Embryonic facial prominence (tissue), 1 donor: ENCODE measurements at regions not wholly inside any gene's neighbourhood (a gene's known extent, or its start where the extent isn't known, plus 50 kb on each side); places are given as distances from the start of the nearest gene placed in this dataset.
"Not testable (repeated sequence)": the region's sequence is repeated elsewhere in the genome, so short reads cannot be mapped to it uniquely, and the experiment has no call there.

Experiments used
- DNase-seq: peaks from one replicate; pipeline ENCODE4 v3.0.0-alpha.2; 2016; ENCODE audit errors: extremely low spot score

DNA sequence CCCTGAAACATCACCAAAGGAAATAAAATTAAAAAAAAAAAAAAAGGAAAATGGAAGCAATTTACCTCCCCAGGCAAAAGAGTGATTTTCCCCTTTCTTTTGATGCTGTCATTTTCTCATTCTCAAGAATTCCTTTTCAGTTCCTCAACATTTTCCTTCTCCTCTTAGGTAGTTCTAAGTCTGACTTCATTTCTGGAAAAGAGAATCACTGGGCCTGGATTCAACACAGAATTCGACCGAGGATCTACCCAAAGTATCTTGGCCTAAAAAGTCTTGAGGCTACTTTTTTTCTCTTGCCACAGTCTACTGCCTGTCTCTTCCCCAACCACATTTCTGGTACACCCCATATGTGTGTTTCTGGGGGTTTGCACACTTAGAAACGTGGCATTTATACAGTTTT, 717.8 kb upstream of the TBX3 start:
- DNase-seq, result no peak

DNA sequence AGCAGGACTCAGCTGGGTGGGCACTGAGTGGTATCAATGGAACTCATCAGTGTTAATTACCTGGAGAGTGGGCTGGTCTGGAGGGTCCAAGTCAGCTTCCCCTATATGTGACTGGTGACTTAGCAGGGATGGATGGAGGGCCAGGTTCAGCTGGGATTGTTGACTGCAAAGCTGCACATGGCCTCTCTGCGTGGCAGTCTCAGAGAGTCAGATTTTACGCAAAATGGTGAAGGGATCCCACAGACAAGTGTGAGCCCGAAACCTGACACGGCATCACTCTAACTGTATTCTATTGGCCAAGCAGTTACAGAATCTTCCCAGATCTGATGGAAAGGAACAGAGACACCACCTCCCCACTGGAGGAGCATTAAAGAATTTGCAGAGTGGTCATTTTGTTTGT, 716.0 kb upstream of the TBX3 start:
- DNase-seq, result no peak

DNA sequence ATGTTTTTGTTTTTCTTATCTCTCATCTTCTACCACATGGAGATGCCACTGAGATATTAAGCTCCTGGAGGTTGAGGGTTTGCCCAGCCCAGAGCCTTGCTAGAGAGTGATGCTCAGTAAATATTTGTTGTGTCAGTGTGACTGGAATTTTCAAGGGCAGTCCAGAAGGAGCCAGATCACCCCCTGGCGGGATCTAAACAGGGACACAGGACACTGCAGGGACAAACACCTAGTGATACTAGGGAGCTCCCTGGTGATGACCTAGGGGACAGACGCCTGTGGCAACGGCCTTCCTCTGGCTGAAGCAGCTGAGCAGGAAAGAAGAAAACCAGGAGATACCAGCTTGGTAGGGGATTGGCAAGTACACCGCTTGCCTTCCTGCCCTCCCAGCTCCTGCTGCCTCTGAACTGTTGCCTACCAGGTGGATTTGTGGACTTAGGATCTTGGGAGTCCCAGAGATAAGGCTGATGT, 714.4 kb upstream of the TBX3 start:
- DNase-seq, result no peak

DNA sequence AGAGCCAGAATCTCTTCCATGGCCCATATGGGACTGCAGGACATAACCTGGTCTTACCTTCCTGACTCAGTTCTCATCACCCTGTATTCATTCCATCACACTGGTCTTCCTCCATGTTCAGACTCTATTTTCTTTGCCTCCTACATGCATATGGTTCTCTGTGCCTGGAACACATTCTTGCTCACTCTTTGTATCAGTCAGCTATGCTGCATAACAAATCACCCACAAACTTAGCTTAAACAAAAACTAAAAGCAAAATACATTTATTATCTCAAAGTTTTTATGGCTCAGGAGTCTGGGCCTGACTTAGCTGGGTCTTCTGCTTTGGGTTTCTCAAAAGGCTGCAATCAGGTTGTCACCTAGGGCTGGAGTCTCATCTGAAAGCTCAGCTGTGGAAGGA, 712.6 kb upstream of the TBX3 start:
- no peak for DNase-seq

DNA sequence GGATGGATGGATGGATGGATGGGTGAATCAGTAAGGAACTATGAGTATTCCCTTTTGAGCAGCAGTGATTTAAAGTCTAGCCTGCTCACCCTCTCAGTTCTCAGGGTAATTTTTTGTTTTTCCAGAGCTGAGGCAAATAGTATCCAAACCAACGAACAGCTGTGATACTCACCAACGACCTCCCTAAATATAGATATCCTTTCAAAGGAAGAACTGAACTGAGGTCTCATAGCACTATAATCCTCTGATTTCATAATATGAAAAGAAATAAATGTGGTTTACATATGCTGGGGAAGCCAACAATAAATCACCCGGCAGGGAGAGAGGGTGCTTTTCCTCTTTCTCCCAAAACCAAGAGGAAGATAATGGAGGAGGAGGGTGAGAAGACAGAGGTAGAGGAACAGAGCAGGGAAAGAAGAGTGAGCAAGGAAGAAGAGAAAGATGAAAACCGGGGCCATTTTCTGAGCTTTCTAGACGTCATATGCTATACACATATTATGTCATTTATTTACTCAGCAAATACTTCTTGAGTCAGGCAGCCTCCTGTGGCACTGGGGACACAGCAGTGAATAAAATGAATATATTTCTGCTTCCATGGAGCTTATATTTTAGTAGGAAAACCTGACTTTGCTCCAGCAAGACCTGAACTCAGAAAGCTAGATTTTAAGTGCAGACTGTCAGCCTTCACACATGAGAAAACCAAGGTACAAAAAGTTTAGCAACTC, 710.7 kb upstream of the TBX3 start:
- no peak for DNase-seq

DNA sequence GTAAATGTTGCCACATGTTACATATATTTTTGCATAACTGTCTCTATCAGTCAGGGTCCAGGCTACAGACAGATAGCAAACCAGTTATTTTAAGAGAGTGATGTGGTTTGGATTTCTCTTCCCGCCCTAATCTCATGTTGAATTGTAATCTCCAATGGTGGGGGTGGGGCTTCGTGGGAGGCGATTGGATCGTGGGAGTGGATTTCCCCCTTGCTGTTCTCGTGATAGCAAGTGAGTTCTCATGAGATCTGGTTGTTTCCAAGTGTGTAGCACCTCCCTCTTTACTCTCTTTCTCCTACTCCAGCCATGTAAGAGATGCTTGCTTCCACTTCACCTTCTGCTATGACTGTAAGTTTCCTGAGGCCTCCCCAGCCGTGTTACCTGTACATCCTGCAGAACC, 704.2 kb upstream of the TBX3 start:
- DNase-seq, result no peak

DNA sequence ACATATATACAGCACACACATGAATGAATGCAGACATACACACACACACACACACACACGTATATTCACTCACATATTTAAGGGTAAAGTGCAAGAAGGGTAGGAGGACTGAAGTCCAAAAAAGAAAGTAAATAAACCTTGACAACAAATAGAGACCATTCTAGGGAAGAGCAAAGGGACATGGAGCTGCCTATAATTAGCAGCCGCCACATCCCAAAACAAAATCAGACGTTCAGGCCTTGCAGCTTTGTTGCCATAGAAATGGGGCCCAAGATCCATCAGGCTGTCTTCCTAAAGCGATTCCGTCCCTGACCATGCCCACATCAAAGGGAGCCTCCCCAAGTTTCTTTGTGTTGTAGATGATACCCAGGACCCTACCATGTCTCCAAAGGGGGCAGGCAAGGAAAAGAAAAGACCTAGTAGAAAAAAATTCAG, 703.5 kb upstream of the TBX3 start:
- no peak for DNase-seq

DNA sequence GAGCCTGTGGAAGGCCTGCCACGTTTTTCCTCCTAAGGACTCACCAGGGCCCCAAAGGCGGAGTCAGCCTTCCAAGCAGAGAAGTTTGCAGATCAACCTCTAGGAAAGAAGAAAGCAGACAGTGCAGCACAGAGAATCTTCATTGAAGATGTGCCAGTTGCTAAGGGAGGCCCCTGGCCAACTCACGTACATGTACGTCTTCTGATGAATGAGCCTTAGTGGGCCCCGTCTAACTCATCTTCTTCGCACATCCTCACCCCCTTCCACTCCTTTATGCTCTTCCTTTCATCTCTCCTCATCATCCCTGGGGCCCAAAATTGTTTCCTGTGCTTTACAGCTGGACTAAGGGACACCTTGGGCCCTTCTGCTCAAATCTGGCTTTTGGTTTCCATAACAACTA, 703.0 kb upstream of the TBX3 start:
- no peak for DNase-seq

DNA sequence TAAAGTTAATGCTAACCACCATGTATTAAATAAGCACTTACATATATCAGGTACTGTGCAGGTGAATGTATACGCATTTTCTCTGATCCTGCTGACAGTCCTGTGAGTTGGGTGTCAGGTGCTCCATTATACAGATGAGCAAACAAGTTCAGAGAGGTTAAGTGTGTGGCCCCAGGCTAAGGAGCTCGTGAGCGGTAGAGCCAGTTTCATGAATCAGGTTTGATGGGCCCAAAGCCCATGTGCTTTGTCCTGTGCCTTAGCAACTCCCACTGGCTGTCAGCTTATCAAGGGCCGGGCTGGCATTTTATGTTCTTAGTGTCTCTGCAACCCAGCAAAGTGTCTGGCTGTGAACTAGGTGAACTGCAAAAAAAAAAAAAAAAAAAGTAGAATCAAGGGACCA, 701.2 kb upstream of the TBX3 start:
- no peak for DNase-seq

DNA sequence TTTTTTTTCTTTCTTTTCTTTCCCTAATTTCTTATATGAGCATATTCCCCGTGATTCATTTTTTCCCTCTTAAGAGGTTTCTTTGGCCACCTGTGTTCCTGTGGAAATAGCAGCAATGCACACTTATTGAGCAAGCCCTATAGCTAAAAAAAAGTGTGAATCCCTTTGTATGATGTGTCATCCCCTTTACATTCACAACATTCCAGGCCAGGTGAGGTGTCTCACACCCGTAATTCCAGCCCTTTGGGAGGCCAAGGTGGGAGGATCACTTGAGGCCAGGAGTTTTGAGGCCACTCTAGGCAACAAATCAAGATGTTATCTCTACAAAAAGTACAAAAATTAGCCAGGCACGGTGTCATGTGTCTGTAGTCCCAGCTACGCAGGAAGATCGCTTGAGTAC, 700.4 kb upstream of the TBX3 start:
- DNase-seq, result no peak

DNA sequence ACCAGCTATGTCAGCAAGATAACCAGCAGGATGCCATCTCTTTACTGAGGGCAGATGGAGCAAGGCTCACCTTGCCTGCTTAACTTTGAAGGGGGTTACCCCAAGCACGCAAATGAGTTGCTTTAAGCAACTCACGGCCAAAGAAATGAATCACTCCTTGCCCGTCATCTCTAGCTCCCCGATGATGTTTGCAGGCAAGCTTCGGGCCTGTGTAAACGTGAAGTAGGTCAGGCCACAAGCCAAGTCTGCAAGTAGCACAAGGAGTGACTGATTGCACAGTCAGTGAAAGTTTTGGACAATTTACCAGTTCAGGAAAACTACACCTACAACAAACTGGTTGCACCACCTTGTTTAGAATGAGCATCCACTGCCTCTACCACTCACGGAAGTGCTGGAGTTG, 699.7 kb upstream of the TBX3 start:
- DNase-seq, result no peak

DNA sequence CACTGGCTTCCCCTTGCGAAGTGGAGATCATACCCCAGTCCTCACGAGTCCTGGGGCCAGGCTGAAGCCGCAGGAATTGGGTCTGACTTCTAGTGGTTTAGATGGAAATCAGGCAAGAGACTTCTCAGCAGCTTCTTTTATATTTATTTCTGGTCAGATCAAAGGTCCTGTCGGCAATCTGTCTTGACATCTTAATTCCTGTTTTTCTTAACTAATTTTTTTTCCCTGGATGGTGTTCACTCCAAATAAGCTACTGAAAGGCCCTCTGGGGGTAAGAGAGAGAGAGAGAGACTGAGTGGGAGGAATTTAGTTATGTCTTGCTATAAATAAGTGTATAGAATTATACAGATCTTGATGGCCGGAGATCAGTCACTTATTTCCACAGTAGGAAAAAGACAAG, 698.7 kb upstream of the TBX3 start:
- no peak for DNase-seq

DNA sequence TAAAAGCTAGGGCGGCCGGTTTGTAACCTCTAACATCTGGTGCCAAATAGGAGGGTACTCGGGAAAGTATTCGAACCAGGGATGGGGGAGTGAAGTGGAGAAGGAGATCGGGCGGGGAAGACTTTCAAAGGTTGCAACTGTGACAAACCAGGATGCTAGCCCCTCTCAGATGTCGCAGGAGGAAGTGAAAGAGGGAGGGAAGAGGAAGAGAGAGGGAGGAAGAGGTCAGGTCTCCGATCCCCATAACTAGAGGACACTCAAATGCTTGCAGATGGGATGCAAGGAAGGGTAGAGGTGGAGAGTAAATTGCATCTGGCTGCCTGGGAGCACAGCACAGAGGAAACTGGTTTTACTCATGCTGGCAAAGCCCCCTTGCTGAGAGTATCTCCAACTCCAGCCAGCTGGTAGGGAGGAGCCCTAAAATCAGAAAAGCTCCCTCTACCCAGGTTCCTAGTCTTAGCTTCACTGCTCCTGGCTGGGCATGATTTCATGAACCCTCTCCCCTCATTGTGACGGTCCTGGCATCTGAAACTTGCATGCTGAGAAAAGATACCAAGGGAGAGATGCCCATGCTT, 696.7 kb upstream of the TBX3 start:
- DNase-seq, result no peak

DNA sequence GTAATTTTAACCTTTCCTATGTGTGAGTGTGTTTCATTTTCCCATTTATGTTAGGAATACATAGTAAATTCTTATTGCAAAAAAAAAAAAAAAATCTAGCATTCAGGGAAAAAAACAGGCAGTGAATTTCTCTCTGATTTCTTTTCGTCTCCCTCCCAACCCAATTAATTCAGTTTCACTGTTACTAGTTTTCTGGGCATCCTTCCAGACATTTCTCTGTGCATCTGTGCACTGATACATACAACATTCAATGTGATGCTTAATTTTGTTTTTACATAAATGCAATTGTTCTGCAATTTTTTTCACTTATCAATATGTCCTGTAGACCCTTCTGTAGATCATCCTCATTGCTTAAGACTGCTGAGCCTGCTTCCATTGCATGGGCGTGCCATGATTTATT, 694.3 kb upstream of the TBX3 start:
- no peak for DNase-seq

DNA sequence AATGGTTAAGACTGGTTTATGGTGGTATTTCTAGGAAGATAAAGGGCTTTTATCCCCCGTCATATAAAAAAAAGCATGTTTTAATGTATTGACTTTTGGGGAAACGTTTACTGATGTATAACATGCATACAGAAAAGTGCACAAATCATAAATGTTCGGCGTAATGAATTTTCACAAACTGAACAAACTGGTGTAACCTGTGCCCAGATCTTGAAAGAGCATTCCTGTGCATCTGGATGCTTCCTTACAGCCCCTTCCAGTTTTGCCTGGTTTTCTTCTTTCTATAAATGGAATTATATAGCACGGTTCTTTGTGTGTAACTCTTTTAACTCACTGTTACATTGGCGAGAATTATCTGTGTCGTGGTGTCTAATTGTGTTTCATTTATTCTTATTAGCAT, 693.8 kb upstream of the TBX3 start:
- no peak for DNase-seq

DNA sequence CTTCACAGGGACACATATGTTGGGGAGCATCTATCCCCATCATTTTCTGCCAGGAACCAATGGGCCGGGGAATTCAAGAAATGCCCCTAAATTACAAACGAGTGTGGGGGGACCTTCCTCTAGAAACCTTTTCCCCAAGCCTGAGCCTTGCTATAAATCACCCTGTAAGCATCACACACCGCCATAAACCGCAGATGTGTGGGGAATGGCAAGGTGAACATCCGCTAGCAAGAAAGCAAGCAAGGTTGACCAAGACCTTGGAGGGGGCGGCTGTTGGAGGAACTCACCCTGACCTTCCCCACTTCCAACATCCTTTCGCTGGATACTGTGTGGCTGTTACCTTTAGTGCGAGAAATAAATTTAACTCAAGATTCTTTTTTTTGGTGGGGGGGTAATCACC, 693.3 kb upstream of the TBX3 start:
- DNase-seq, result no peak

DNA sequence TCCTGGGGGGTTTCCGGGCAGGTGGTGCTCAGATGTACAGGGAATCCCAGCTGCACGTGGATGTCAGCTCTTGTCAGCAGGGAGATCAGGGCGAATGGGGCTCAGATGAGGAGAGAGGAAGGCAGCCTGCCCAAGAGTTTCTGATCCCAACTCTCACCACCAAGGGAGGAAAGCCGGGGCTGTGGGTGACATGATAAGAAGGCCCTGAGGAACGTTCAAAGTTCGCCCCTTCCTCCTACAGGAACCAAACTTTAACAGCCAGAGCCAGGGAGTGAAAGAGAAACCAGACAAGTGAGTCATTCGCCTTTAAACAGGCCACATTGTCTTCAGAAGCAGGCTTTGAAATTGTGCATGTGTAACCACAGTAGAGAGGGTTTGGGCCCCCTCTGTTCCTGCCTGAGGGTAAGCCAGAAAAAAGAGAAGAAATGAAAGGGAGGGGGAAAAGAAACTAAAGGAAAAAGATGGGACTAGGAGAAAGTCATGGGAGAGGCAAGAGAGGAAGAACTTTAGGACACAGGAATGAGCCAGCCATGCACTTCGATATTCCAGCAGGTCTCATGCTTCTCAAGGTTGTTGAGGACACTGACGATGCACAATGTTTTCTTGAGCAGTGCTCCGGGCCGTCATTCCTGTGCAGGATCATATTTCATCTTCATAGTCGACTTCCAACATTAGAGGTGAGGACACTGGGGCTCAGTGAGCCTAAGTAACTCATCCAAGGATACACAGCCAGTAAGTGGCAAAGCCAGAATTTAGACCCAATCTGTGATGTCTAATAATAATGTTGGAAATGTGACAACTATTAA, 691.4 kb upstream of the TBX3 start:
- DNase-seq, result no peak

DNA sequence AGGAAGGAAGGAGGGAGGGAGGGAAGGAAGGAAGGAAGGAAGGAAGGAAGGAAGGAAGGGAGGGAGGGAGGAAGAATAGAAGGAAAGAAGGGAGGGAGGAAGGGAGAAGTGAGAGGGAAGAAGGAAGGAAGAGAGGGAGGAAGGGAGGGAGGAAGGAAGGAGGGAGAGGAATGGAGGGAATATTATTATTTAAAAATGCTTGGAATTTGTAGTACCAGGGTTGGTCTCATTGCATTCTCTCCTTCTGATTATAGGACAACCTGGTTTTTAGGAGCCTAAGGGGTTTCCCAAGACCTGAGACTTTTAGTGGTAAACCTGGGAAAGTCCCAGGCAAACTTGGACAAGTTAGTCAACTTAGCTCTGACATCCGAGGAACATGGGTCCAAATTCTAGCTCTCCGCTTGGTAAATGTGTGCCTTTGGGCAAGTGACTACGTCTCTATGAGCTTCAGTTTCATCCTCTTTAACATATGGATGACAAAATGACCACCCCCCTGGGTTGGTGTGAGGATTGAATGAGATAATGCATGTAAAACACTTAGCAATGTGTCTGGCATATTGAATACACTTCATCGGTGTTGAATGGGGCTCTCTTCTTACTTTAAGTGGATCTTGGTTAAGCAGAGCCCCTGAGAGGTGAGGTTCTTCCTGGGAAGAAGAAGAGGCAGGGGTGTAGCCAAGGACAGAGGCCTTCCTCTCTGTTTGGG, 690.7 kb upstream of the TBX3 start:
- DNase-seq, result no peak

DNA sequence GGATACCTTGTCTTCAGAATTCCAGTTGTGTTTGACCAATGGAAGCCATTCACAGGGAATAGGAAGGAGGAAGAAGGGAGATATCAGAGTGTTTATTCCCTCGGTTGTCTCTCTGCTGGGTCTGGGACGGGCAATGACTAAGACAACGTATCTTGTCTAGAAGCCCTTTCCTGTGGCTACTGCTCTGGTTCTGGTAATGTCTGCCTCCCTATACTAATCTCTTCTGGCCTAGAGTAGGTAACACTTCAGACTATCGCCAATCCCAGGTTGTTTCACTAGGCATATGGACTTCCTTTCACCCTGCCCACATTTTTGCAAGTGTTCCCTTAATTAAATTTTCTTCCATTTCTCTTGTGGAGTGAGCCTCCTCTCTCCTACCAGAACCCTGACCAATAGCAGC, 687.7 kb upstream of the TBX3 start:
- DNase-seq, result no peak

DNA sequence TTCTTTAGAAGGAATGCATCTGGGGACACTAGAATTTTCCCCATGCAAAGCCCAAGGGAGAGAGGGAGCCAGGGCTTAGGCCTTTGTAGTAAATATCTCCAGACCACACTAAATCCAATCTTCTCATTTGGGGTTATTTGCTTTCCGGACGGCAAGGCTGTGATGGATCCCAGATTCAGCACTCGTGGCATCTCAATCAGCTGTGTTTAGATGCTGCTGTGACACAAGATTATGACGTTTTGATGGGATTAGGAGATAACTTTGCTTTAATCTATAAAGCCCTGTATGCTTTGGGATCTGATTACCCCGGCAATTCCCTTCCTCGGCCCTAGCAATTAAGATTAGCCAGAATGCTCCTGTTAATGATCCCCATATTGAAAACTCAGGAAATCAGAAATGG, 686.7 kb upstream of the TBX3 start:
- no peak for DNase-seq

DNA sequence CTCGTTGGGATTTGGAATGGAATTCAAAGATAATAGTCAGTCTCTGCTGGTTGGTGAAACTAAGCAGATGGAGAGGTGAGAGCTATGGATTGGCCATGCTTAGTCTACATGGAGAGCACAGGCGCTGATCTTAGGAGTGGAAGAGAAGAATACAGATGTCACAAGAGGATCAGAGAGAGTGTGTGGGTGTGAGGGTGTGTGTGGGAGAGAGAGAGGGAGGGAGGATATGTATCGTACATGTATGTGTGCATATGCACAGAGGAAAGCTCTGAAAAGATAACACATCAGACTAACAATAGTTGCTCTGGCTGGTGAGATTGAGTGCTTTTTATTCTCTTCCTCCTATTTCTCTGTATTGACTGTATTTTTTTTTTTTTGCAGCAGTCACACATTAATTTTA, 686.2 kb upstream of the TBX3 start:
- no peak for DNase-seq

DNA sequence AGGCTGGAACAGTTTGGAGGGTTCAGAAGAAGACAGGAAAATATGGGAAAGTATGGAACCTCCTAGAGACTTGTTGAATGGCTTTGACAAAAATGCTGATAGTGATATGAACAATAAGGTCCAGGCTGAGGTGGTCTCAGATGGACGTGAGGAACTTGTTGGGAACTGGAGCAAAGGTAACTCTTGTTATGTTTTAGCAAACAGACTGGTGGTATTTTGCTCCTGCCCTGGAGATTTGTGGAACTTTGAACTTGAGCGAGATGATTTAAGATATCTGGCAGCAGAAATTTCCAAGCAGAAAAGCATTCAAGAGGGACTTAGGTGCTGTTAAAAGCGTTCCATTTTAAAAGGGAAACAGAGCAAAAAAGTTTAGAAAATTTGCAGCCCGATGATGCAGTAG, 682.3 kb upstream of the TBX3 start:
- DNase-seq, result not testable (repeated sequence)
